Activated CD8-positive, alpha-beta memory T cell treated with anti-CD3 and anti-CD28 coated beads, Interleukin-2, amount 50 U/mL, for 48 hours (primary cell): ENCODE measurements at regions not wholly inside any gene's neighbourhood (a gene's known extent, or its start where the extent isn't known, plus 50 kb on each side); places are given as distances from the start of the nearest gene placed in this dataset.
"Not testable (repeated sequence)": the region's sequence is repeated elsewhere in the genome, so short reads cannot be mapped to it uniquely, and the experiment has no call there.

Experiments used
- DNase-seq: peaks from one replicate; pipeline ENCODE4 v3.0.0-alpha.2; 2020

DNA sequence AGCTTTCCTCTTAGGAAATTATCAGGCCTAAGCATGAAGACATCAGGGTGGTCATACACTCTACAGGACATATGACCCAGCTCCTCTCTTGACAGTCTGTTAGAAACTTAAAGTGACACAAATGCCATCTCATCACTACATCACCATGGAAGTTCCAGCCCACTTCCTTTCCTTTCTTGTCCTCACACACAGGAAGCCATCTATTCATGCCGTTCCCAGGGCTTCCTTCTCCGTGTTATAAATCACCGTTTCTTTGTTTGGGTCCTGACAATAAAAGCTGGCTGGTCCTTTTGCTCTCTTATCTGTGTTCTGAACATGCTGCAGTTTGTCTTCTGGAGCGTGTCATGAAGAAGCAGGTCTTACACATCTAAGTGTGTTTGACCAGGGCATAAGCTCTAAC is 692.1 kb upstream of the CELF4 start:
- no peak for DNase-seq

DNA sequence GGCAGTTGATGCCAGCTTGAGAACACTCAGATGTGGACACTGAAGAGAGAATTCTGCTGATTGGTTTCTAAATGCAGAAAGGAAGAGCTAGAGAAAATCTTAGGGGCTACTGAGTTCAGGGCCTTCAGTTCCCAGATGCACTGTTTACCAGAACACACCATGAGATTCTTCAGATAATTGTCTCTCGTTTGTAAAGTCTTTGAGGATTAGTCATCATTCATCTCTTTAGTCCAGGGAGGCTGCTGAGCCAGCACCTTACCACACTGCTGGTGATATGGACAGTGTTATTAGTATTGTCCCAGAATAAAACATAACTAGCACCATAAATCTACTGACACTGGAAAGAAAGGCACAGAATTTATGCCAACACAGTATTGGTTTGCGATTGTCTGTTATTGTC is 690.8 kb upstream of the CELF4 start:
- no peak for DNase-seq

DNA sequence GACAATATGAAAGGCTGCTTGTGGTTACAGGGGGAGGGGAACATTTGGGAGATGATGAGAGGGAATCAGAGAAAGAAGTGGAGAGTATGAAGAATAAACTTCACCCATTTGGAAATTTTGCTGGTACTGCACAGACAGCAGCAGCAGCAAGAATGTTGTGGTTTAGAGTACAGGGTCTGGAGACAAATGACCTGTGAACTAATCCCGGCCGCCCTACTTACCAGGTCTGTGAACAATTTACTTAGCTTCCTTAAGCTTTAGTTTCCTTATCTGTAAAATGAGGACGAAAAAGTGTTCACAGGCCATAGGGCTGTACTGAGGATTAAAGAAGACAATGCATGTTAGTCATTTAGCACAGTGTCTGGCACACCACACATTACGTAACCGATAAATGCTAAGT is 685.4 kb upstream of the CELF4 start:
- DNase-seq = no peak

DNA sequence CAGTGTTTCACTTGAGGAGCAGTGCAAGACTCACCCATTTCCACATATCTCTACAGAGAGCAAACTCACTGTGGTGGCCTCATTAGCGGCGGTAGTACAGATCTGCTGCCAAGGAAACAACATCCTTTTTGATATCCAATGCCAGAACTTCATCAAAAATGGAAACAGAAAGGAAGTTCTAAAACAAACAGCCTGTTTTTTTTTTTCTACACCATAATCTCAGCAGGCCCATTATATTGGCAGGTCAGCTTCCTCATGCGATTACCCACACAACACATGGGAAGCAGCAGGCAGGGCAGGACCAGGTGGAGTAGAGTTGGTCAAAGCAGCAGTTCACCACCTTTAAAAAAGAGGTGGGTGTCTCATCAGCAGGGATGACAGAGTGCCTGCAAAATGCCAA is 678.9 kb upstream of the CELF4 start:
- no peak for DNase-seq

DNA sequence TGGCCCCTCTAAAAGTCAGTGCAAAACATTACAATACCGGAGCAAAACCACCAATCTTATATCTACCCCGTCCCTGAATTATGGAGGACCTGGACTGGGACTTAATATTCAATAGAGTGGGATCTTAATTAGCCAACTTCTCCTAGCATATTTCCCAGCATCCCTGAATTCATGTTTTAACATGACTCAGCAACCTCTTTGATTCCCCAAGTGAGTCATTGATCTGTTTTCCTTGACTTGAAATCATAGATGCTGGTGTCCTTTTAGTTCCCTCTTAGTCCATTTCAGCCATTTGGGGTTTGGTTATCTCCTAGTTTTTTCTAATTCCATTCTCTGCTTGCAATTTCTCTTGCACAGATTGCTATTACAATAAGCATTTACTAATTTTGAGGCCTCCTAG is 677.7 kb upstream of the CELF4 start:
- DNase-seq = no peak

DNA sequence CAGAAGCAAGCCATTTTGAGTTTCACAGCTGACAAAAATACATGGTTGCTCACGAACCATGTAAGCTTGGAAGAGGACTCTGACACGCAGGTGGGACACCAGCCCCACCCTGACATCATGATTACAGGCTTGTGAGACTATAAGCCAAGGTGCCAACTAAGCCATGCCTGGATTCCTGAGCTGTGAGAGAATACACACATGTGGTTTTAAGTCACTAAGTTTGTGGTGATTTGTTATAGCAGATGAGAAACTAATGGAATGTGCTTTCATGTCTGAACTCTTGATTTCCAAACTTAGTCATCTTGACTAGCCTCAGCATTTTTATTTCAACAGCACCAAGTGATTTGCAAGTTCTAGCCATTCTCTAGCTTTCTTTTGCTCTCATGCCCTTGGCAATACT is 676.1 kb upstream of the CELF4 start:
- no peak for DNase-seq

DNA sequence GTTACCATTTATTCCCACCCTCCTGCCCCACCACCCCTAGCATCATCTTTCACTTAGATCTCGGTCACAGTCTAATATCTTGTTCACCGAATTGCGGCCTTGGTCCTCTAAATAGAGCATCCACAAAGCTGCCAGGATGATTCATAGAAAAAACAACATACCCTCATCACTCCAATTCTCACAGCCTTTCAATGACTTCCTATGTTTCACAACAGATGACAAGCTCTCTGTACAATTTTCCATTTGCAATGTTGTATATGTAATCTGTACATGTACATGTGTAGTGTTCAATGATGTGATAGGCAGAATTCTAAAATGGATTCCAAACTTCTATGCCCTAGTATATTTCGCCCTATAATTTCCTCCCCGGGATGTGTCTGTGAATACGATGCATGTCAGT is 675.6 kb upstream of the CELF4 start:
- no peak for DNase-seq

DNA sequence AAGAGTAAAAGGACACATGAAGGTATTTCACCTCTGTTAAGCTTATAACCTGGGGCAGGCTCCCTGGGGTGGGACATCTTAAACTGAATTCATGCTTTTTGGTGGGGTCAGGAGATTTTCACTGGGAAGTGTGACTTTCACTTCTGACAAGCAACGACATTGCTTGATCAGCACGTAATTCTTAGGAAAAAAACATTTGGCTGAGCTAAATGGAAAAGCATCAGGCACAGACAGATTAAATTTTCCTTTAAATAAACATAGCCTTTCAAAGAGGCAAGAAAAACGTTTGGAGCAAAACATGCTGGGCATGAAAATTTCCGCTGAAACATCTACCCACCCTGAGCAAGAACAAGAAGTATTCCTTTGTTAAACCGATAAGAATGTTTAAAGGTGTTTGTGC is 674.0 kb upstream of the CELF4 start:
- DNase-seq = no peak

DNA sequence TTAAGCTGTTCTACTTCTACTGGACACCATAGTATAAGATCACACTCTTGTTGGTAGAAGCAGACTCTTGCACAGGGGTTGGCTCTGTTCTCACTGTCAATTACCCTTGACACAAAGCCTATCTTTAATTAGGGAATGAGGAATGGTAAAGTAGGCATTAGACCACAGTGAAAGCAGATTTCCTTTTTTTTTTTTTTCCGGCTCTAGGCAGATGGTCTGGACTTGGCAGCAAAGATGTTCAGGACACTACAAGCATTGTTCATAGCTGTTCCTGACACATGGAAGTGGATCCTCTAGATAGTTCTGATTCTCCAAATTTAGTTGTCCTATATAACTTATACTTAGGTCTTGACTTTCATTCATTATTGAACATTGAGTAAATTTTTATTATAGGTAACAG is 672.2 kb upstream of the CELF4 start:
- no peak for DNase-seq

DNA sequence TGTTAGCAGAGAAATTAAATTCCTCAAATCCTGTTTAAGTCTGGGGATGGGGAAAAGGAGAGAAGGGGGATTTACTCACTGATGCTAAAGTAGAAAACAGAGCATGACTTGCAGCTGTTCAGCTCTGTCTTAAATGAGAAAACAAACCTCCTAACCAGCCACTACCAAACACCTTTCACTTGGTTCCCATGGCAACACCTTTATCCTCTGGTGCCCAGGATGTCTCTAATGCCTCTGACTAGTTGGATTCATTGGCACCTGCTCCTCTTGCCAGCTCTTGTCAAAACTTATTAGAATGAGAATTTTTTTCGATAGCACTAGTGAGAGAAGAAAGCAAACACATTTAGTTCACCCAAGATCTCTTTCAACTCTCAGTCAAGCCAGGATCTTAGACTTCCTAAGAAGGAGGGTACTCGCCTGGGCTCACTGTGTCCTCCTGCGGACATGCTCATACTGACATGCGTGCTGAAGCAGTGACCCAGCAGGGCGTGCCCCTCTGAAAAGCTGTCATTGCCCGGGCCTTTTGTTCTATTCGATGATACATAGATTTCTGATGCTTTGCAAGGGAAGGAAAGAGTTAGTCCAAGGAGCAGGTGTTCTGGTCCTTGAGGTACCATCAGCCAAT is 656.0 kb upstream of the CELF4 start:
- no peak for DNase-seq

DNA sequence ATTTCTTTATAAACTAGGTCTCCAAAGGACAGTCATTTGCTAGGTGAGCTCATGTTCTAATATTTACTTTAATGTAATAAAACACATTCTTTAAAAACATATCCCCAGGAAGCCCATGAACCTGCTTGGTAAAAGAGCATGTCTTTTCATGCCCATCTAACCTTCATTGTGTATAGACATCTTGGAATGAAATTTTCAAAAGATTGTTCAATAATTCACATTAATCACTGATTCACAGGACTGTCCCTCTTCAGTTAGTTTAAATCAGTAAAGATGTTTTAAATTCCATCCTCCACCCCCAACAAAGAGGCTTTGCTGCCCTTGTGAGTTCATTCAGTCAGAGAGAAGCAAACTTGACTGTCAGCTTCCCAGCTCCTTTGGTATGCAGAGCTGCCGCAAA is 633.4 kb upstream of the CELF4 start:
- DNase-seq = no peak

DNA sequence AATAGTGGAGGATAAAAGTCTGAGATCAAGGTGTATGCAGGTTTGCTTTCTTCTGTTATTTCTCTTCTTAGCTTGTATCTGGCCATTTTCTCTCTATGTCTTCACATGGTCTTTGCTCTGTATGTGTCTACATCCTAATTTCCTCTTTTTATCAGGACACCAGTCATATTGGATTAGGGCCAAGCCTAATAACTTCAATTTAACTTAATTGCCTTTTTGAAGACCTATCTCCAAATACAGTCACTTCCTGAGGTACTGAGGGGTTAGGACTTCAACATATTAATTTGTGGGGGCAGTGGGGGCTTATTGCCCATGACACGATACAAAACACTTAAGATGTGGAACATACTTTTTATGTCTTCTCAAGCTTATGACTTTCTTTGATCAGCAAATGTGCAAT is 632.9 kb upstream of the CELF4 start:
- DNase-seq = no peak

DNA sequence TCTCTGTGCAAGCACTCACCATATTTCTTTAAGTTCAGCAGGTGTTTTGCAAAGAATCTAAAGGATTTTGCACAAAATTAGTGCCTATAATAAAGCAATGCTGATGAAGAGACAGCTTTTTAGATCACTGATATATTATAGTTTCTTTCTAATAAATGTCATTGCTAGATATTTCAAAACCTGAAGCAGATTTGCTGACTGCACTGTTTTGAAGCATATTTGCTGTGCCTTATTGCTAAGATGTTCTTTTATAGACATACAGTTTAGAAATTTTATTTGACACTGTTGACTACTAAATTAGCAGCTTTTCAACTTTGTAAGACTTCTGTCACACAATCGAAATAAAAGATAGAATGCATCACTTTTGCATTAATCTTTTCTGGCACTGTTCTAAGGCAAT is 620.9 kb upstream of the CELF4 start:
- DNase-seq = no peak

DNA sequence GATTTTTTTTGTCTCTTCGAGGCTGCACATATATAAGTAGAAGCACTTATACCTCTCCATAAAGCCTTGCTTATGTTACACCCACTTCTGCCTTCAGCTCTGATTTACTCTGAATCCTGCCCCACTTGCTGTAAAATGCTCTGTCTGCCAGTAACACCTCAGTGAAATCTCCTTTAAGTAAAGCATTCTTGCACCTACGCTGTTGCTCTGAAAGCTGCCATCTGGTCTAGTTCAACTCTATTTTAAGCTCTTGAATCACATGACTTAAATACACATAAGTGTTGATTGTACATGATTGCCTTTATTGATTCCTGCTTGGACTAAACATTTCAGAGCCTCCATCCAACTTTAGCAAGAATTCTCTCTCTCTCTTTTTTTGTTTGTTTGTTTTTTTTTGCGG is 609.0 kb upstream of the CELF4 start:
- DNase-seq = no peak

DNA sequence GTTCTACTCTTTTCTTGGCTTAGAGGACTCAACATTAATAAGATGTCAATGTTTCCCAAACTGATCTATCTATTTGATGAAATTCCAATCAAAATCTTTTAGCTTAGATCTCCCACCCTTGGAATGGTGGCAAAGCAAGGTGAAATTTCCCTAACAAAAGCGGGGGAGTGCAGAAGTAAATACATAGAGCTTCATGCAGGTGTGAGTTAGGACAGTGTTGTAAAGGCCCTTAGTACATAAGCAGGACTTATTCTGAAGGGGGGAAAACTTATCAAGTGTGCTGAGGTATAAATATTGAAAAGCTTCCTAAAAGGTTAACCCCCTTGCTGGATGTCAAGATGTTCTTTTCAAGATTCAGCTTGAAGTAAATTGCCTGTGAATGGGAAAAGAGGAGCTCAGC is 608.6 kb upstream of the CELF4 start:
- DNase-seq = no peak

DNA sequence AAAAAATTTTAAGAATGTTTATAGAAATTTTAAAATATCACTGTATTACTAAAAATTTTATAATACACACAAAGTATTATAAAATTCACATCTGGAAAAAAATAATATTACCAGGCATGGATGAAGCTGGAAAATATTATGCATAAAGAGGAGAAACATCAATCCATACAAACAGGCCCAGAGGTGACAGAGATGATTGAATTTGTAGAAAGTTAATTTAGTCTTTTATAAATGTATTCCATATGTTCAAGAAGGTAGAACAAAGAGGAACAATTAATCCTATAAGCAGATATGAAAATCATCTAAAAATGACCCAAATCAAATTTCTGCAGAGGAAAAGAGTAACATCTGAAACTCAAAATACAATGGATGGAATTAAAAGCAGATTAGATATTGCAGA is 605.2 kb upstream of the CELF4 start:
- no peak for DNase-seq

DNA sequence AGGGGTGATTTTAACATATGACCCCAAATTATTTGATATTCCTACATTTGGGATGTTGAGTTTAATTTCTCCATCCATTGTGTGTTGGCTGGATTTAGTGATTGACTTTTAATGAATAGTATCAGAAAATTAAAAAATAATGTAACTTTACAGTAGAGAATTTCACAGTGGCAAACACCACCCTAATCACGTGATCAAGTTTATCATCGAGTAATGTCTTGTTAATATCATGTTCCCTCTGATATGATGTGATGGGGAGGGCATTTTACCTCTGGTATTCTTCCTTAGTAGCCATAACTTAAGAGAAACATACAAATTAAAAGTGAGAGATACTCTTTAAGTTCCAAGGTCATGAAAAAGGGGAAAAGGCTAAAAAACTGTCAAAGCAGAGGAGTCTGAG is 602.0 kb upstream of the CELF4 start:
- no peak for DNase-seq

DNA sequence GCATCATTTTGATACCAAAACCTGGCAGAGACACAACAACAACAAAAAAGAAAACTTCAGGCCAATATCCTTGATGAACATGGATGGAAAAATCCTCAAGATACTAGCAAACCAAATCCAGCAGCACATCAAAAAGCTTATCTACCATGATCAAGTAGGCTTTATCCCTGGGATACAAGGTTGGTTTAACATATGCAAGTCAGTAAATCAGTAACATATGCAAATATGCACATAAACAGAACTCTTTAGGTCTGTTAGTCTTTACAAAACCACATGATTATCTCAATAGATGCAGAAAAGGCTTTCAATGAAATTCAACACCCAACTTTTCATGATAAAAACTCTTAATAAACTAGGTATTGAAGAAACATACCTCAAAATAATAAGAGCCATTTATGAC is 587.5 kb upstream of the CELF4 start:
- DNase-seq = not testable (repeated sequence)

DNA sequence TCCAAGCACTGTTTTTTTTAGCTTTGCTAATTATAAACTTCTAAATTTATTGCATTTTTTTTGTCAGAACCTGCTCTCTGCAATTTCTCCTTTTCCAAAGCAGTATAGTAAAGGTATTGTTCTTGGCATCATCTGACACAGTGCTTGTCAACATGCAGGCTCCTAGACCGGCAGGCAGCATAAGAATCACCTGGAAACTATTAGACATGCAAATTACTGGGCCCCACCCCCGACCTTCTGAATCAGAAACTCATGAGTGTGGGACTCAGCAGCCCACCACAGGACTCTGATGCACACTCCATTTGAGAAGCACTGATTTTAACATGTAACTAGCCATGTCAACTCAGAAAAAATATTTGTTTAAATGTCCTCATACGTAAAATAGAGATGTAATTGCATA is 551.1 kb upstream of the CELF4 start:
- DNase-seq = no peak

DNA sequence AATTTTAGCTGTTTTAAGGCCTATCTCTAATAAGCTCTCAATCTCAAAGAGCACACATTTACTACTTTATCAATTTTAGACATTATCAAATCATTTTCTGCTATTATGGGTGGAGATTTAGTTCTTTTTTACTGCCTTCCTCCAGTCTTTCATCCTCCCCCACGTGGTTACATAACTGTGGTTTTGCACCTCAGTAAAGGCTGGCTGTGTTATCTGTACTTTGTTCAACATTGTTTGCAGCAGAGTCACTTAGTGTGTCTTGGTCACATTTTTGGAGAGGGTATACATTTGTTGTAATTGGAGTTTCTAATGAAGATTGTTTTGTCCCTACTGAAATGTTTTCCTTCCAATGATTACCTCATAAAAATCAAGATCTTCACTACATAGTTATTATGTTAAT is 549.6 kb upstream of the CELF4 start:
- DNase-seq = no peak

DNA sequence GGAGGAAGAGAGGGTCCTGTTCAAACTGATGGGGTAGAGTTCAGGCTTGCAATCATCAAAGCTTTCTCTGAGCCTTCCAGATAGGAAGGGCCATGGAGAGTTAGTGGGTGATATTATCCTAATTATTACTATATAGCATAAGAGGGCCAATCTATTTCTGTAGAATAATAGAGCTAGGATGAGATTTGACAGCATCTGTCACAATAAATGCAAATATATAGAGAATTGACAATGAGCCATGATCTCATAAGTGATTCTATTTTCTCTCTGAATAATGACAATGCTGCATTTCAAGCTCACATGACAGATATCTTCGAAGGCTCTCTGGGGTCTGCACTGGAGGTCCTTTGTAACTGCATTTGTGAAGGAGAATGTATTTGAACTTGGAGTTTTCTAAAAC is 521.9 kb upstream of the CELF4 start:
- DNase-seq = no peak

DNA sequence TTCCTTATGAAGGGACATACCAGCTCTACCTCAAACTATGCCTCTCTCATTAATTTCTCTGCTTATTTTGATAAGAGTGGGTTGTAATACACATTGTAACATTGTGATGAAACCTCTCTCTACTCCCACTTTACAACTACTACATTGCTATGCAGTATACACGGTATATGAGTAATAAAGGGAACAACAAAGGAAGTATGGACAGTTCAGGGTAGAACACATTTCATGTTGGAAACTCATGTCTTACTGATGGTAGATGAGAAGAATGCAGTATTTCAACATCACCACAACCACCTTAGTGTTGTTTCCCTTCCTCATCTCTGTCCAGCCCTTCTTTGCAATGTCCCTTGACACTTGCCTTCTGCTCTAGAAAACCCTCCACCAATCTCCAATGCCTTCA is 515.9 kb upstream of the CELF4 start:
- DNase-seq = no peak

DNA sequence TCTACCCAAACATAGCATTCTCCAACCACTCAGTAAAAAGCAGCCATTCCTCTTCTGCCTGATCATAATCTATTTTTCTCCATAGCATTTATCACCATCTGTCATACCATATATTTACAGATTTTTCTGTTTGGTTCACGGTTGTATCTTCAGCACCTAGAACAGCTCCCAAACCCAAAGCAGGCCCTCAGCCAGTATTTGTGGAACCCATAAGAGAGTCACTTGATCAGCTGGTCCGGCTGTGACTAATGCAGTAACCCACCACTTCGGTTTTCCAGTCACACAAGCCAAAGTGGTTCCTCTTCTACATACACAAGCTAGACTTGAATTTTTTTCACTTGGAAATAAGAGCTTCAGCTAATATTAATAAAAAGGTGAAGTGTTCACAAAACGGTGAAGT is 511.6 kb upstream of the CELF4 start:
- DNase-seq = no peak

DNA sequence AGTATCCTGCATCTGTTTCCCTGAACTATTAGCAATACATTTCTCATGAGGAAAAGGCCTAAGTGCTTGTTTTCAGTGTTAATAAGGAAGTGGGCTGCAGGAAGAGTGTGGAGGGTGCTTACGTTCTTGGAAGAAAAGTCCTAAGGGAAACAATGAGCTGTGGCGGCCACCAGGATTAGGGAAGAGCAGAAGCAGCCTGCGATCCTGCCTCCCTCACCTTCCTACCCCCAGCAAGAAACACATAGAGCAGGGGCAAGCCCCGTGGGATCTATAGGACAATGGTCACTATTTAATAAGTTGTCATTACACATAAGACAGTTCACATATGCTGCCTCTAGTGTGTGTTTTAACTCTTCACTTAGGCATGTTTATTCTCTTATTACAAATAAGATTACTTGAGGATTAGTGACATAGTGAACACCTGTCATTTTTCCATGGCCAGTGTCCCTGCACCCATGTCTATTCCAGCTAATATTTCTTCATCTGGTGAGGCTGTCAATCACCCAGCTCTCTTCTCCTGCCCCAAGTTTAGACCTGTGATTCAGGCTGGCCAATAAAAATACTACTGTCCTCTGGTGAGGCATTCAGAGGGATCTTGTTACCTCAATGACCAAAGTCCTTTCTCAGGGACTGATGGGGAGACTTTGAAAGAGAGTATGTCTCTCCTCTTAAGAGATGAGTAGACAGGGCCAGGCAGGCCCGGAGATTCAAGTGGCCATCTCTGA is 510.9 kb upstream of the CELF4 start:
- DNase-seq = no peak

DNA sequence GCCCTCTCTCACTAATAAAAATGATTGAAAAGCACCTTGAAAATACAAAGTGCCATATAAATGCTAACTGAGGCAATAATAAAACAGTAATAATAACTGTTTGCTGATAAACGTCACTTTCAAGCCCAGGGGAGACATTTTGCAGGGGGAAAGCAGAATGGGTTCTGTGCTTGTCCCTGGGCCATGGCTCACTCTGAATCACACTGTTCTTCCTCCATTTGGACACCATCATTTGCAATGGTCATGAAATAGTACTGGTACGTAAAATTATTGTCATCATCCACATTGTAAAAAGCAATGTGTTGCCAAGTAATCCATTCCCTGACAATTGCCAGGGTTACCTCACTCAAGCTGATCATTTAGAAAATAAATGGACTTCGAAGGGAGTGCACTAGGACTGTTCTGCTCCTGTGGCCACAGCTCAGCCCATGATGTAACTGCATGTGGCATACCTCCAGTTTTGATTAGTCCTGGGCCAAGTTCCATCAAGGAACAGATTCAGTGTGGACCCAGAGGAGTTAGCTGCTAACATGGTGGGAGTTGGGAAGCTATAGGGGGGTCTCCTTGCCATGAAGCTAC is 508.8 kb upstream of the CELF4 start:
- DNase-seq = no peak
